ENCODE measurements at regions not wholly inside any gene's neighbourhood (a gene's known extent, or its start where the extent isn't known, plus 50 kb on each side); places are given as distances from the start of the nearest gene placed in this dataset.

GRCh38 chr11:103633819-103634590, 402.4 kb upstream of the DDI1 start:
- TF ChIP-seq POLR2A (IDR thresholded peaks at IDR 0.05) (no peak), CTCF (IDR thresholded peaks at IDR 0.05) (no peak)

All from lower leg skin (tissue), 3 donors.